Activated CD4-positive, alpha-beta T cell treated with anti-CD3 and anti-CD28 coated beads, Interleukin-10, Interleukin-2, amounts not matched to agents 100 ng/mL and 50 ng/mL, durations not matched to agents 16 hours and 8 hours (primary cell): ENCODE measurements at regions not wholly inside any gene's neighbourhood (a gene's known extent, or its start where the extent isn't known, plus 50 kb on each side); places are given as distances from the start of the nearest gene placed in this dataset.
"Not testable (repeated sequence)": the region's sequence is repeated elsewhere in the genome, so short reads cannot be mapped to it uniquely, and the experiment has no call there.

ENCODE experiments used
- DNase-seq: peaks from one replicate; pipeline ENCODE4 v3.0.0-alpha.2; 2020

DNA sequence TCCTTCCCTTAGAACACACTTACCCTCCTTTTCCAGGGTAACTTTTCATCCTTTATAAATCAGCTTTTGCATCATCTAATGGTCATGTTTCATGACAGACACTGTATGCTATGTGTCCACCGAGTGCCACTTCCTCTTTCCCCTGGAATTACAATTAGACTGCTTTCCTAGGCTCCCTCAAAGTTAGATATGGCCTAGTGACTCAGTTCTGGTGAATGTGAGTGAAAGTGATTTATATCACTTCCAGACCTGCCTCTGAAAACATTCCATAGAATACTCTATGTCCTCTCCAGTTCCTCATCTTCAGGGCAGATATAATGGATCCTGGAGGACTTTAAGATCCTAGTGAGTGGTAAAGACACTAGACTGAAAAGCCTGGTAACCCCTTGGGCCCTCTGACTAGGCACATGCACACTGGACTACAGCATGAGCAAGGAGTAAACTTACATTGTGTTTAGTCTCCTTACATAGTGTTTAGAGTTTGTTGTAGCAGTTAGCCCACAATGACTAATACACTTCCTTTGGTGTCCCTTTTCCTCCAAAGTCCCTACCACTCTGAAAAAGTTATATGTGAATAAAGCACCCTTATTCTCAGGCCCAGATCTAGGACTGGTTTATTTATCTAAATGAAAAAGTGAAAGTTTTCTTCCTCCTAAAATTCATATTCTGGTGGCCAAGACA is 59.3 kb downstream of the GPR88 start:
- no peak for DNase-seq

DNA sequence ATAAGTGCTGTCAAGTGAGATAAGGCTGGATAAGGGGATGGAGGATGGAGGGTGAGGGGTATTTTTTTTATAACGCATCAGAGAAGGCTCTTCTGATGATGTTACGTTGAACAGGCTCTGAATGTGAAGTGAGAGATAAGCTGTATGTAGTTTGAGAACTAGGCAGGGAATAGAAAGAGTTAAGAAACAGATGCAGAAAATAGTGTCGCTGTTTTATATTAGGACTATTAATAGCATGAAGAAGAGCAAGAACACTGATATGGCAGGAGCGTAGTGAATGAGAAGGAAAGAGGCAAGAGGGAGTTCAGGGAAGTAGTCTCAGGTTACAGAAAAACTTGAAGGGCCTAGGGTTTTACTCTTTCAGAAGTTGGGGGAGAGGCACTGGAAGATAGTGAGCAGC is 59.8 kb downstream of the GPR88 start:
- no peak for DNase-seq

DNA sequence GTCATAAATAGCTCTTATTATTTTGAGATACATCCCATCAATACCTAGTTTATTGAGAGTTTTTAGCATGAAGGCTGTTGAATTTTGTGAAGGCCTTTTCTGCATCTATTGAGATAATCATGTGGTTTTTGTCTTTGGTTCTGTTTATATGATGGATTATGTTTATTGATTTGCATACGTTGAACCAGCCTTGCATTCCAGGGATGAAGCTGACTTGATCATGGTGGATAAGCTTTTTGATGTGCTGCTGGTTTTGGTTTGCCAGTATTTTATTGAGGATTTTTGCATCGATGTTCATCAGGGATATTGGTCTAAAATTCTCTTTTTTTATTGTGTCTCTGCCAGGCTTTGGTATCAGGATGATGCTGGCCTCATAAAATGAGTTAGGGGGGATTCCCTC is 62.4 kb downstream of the GPR88 start:
- not testable (repeated sequence) for DNase-seq

DNA sequence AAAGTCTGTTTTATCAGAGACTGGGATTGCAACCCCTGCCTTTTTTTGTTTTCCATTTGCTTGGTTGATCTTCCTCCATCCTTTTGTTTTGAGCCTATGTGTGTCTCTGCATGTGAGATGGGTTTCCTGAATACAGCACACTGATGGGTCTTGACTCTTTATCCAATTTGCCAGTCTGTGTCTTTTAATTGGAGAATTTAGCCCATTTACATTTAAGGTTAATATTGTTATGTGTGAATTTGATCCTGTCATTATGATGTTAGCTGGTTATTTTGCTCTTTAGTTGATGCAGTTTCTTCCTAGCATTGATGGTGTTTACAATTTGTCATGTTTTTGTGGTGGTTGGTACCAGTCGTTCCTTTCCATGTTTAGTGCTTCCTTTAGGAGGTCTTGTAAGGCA is 64.1 kb downstream of the GPR88 start:
- DNase-seq = not testable (repeated sequence)

DNA sequence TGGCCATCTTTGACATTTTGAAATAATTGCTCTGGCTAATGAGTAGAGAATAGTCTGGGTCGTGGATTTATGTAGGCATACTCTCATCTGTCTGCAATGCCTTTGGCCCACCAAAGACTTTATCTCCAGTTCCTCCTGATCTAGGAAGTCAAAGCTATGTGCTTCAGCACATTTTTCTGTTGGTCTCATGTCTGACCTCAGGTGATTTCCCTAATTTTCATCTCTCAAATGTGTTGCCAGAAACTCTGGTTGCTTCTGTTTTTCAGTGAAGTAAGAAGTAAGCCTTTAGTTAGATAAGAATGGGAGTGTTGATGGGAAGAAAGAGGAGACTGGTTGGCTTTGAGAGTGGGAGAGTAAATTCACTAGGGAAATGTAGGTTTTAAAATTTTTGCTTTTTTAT is 66.4 kb downstream of the GPR88 start:
- no peak for DNase-seq

DNA sequence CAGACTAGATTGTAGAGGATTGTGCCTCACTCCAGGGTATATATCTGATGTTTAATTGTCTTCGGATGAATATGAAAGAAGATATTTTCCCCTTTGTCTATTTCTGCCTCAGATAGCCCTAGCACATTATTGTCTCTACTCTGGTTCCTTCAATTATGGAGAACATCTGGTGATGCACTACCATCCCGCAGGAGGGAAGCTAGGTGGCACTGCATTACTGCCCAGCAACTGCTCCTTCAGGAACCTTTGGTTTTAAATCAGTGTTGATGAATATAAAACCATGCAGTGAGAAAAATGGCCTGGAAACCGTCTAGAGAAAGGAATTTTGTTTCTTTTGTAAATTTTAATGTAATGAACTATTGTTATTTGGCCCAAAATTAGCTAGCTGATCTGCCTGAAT is 68.5 kb downstream of the GPR88 start:
- DNase-seq = no peak

DNA sequence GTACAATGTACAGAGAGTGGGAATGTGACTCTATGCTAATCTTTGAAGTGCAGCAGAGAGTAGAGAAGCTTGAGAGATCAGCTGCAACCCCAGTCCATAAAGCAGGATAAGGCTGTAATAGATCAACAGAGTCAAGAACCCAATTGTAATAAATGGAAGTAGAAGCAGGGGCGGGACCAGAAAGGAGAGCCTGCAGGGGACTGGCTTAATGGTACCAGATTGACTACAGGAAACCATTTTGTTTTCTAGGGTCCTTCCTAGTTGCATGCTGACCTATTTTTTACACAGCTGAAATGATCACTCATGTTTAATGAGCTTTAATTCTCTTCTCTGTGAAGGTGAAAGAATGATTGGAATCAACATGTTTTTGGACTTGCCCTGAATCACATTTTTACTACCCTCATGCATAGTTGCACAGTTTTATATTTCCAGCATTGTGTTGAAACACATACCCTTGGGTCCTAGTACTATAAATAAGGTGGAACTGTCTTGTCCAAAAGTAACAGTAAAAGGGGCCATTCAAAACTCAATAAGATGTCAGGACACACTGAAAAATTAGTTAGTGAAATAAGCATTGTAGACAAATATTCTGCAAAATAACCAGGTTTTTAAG is 69.8 kb downstream of the GPR88 start:
- no peak for DNase-seq

DNA sequence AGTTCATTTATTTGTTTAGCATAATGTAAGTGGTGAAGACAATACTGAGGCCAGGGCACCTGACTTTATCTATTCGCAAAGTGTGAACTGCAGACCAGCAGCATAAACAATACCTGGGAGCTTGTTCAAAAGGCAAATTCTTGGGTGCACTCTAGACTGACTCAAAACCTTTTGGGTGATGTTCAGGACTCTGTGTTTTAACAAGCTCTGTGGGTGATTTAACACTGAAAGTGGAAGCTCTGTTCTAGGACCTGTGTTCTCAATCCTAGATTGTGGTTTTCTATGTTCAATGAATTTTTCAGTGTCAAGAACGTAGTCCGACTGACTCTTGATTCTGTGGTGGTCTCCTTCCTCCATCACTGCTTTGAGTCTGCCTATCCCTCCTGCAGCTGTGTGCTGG is 71.9 kb downstream of the GPR88 start:
- DNase-seq = no peak

DNA sequence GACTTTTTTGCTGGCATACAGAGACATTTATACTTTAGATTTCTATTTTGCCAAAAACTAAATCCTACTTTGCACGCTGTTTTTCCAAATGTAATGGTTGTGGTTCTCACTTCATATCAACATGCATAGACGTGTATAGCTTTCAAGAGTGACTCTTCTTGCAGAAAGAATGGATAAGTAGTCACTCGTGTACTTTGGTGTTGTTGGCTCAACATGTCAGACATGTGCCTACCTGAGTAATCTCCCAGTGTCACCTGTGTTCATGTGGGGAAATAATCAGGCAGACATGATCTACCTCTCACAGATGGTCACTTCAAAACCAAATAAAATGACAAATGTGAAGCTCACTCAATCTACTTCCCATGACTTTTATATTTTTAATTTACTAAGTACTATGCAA is 73.1 kb downstream of the GPR88 start:
- no peak for DNase-seq

DNA sequence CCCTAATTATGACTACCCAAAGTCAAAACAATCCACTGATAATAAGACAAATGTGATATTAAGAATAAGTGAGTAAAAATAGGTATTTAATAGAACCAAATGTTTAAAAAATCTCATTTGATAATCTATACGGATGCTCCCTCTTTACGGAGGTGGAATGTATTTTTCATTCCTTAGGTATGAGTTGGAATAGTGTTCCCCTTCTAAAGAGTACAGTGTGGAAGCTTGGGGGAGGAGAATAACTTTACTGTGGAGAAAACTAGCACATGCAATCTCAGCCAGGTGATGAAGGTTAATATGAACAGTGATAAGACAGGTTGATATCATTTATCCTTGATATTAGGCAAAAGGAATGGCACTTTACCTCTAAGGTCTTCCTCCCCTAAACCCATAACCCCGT is 74.6 kb downstream of the GPR88 start:
- no peak for DNase-seq

DNA sequence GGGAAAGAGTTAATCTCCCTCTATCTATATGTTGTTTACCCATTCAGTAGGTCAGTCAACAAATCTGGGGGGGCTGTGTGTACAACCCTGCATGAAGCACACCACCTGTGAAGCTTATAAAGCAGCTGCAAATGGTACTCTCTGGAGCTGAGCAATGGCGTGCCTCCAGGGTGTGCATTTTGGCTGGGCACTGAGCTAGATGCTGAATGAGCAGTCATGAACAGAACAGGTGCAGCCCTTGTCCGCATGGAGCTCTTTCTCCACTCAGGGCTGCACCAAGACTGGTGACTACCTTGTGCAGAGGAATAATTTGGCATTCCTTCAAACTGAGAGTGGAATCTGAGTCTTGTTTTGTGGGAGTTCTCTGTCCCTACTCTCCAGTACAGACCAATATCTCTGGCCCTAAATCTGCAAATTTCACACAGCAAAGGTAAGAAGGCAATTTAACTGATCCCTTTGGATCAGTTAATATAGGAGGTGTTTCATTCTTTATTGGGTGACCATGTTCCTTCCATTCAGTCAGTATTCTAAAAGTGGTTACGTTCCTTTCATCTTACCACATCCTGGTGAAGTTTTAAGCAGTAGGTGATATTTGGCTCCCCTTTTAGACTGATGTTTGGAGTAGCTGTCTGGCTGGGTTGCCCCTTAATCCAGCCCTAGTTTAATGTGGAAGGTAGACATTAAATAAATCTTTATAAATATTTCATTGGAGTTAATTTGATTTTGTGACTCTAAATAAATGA is 76.0 kb downstream of the GPR88 start:
- no peak for DNase-seq

DNA sequence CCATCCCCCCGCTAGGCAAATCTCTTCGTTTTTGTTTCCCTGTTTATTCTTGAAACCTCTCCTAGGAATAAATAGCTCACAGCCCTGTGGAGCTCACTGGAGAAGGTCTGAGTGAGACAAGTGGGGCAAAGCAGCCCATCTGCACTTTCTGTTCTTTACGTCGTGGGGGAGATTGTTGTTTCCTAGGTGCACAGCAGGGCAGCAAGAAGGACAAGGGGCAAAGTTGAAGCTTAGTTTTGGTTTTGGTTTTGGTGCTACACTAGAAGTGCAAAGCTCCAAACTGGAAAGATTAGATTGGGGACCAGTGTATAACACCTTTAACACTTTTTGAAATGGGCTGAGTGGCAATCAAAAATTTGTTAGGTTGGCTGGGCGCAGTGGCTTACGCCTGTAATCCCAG is 76.6 kb downstream of the GPR88 start:
- no peak for DNase-seq

DNA sequence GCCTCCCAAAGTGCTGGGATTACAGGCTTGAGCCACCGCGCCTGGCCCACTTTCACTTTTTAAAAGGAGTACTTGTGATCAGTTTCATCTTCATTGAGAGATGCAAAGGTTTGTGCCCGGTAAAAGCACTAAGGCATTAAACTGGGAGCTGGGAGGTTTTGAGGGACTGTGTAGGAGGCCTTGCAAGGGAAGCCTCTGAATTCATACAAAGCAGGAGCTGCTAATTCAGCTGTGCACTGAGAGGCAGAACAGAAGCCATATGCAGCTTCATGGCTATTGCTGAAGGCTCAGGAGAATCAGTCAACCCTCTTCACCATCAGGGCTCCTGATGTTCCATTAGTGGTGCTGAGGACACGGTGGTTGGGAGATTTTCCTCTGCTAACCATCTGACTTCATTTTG is 77.7 kb downstream of the GPR88 start:
- DNase-seq = no peak

DNA sequence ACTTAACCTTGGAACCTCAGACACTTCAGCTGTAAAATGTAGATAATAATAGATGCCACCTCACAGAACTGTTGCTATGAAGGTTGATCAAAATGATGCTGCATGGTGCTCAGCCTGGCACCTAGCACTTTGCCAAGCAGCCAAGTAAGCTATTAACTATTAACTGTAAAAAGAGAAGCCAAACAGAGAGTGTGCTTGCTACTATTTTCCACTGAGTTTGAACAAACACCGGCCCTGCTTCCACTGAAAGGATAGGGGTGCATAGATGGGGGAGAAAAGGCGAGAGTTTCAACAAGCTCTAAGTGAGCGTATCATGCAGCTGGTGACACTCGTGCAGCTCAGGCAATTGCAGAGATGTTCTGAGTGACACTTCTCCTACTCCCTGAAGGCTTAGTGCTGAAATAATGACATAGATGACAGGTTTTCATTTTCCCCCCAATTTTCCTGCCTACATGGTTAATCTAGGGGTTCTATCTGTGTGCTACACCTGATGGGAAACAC is 78.2 kb downstream of the GPR88 start:
- DNase-seq = no peak

DNA sequence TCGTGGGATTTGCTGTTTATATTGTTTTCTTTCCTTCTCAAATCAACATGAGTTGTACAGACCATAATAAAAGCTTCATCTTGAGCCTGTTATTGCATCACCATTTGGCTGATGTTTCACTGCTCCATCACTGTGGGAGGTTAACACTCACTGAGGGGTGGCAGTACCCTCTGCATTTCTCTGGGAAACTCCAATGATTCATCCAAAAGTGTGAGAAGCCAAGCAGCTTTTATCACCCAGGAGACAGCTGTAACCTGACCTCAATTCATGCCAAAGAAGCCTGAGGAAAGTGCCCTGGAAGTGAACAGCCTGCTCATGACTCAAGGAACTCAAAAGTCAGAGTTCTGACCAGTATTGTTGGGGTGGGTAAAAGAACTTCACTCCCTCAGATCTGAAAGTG is 84.1 kb downstream of the GPR88 start:
- peak; percentile 10 for DNase-seq

DNA sequence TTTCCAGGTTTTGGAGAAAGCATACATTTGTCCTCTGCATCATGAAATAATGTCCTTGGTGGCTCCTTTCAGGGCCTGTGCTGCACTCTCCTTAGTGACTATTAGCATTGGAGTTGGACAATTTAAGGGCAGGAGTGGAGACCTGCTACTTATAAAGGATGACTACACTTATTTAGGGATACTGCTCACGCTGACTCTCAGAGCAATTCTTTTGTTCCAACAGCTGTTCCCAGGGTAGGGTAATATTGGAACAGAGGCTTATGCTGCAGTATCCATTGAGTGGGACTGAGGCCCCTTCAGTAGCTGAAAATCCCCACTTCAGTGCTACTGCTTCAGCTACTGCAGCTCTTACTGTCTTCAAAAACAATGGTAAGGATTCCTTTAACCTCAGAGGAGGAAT is 84.6 kb downstream of the GPR88 start:
- DNase-seq = no peak

DNA sequence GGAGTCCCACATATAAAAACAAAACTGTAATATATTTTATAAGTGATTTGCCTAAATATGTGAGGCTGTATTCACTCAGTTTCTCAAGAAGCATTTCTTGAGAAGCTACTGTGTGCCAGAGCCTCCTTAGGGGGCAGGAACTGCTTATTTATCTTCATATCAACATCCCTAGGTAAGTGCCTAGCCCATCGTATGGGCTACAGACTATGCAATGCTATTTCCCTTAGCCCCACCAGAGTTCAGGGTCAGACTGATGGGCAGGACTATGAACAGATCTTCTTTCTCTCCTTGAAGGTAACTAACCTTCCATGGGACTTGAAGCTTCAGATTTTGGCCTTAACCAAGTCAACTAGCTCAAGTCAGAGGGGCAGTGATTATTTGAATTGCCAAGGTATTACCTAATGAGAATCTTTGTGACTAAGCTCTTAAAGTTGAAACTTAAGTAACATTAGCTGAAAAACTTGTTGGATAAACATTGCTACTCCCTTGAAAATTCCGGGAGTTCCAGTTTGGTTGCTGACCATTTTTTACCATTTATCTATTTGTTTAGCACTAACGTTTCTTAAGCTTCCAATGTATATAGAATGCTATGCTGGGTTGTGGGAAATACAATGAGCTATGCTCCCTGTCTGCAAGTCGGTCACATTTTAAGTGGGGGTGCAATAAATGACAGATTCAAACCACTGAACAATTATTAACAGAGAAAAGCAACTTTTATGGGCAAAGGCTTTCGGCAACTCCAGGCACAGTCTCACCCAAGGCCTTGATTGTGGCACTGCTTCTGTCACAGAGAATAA is 85.2 kb downstream of the GPR88 start:
- no peak for DNase-seq

DNA sequence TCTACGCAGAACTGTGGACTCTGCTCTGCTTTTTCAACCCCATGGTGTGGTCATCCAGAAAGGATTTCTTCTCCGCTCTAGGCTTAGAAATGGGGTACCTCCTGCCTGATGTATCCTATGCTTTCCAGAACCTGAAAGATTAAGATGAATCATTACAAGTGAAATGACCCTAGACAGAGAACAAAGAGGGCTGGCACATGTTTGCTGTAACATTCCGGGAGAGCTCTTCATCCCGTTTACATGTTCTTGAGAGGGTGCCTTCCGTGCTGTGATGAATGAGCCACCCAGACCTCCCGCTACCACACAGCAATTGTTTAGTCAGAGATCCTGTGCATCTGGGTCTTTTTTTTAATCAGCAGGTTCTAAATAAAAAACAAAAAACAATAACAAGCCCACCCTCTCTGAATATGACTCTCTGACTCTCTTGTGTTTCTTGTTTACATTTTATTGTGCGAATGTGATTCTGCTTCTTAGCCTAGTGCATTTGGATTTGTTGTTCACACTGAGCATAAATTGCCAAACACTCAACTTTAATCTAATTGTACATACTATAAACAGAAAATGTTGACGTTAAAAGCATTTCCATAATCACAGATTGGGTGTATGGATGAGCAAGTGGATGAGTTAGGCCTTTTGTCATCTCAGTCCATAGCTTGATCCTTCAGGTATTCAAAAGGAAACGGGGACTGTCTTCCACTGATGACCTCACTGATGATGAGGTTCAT is 87.1 kb downstream of the GPR88 start:
- DNase-seq = no peak

DNA sequence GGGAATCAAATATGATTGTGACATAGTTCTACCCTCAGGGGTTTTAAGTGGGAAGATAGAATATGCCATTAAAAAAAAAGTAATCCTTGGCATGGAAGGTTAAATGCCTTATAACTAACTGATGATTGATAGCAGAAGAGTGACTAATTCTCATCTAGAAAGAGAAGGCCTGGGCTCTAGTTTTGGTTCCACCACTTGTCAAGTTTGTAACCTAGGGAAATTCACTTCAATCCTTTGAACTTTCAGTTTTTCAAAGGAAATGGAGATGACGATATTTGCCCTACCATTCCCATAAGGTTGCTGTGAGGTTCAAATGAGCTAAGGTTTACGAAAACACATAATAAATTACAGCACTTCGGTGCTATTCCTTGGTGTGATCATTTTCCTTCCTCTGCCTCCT is 88.5 kb downstream of the GPR88 start:
- peak; percentile 21 for DNase-seq

DNA sequence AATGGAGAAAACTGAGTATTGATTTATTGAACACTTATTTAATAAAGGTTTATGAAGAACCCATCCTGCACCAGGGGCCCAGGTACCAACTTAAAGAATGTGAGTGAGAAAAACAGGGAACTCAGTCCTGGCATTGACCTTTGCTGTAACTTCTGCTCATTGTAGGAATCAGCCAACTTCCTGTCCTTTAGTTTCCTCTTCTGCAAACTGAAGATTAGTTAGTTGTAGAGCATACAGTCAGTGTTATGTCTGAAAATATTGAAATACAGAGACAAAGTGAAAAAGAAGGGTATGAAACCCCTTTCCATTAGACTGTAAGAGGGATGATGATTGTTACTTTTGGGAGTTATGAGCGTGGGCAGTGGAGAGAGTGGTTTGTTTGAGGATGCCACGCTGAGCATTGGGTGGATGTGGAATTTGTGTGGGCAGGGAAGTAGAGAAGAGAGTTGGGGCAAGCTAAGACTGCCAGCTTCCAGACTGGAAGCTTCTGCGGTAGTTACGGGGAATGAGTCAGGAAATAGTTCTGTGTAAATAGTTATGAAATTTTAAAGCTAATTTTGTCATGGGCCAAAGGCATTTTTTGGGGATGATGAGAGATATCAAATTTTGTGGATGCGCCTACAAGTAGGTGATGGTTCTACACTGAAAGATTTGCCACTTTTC is 89.2 kb downstream of the GPR88 start:
- no peak for DNase-seq

DNA sequence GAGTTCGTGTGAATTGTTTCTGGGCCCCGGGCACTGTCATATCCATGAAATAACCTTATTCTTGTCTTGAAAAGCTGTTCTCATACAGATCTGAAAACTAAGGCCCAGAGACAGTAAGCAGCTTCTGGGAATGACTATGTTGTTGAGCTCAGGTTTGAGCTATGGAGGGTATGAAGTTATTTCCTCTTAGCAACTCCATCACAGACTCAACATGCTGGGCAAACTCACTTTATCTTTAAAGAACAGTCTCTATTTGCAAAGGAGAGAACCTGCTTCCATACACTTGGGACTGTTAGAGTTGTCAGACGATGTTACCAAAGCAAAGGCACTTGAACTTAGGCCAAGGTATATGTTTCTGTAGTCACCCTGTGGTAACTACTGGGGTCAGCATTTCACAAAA is 90.0 kb downstream of the GPR88 start:
- no peak for DNase-seq

DNA sequence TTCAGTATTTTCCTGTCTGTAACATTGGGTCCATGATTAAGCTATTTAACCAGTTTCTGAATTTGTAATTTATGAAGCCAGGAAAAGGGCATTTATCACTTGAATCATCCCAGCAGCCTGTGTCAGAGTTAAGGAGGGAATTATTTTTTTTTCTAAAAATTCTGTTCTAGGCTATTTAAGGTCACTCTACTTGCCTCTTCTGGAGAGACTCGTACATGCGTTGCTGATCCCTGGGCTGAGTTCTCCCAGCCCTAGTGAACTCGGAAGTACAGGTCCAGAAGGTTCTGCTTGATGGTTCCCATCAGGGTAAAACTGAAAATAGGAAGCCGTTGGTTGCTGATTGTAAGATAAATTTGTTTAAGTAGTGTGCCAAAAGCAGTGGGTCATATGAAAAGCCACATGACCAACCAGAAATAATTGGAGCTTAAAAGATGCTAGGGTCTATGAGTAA is 90.7 kb downstream of the GPR88 start:
- no peak for DNase-seq
